ENCODE measurements at regions not wholly inside any gene's neighbourhood (a gene's known extent, or its start where the extent isn't known, plus 50 kb on each side); places are given as distances from the start of the nearest gene placed in this dataset.

DNA sequence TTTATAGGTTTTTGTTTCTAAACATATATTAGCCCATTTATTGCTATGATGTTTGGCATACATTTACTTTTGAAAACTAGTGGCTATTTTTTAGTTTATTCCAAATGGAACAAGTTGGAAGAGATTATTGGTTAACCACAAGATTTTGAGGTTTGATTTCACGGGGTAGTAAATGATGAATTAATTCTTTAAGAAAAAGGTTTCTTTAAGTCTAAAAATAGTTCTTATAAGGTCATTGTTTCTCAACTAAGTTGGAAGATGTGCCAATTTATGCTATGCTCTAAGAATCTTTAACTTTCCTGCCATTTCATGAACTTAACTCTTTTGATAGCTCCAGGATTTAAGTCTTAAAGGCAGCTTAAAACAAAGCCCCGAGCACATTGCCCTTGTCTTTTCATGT is 183.8 kb downstream of the LMO4 start:
- DNase-seq, result no peak

- no peak for DNase-seq
Measured at GRCh38 chr1:87513255-87513654, 184.6 kb downstream of the LMO4 start.

DNA sequence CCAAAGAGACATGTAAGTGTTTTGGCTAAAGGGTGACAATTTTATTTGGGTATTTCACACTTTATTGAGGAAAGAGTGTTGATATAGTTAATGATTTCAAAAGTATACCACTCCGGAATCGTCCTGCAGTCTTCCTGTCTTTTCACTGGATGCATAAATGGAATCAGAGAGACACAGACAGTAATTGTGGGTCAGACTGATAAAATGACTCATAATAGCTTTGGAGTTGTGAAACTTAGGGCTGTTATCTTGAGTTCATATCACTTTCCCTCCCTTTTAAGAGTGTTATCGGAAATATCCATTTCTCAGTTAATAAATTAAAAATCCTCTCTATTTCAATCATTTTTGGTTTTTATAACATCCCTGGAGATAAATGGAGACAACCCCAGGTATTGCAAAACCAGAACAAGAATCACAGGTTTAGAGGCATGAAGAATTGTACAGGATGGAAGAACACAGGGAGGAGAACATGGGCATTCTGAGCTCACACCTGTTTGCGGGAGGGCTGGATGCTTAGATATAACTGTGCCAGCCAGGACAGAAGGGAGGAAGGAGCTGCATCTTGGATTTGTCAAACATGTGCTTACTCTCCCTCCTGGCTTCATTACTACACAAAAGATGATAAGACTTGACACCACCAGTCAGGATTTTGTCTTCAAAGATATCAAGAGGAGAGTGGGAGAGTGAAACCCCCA is 185.4 kb downstream of the LMO4 start:
- DNase-seq, result no peak

DNA sequence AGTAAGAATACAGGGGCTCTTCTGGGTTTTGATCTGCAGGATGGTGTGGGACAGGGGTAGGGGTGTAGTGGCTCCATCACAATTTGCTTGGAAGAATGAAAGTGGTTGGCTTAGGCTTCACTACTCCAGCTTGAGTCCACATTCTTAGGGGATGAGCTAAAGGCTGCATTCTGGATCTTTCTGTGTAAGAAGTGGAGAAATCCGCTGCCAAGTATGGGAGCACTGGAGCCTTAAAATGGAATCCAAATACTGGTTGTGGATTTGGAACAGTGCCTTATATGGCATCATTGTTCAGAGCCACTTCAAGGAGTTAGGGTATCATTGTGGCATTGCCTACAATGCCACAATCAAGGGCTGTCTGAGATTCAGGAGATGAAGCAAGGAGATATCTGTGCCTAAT is 187.1 kb downstream of the LMO4 start:
- DNase-seq, result no peak

- DNase-seq, result no peak
Measured at GRCh38 chr1:87518794-87519193, 190.1 kb downstream of the LMO4 start.

- DNase-seq, result no peak
Measured at GRCh38 chr1:87521452-87521851, 192.8 kb downstream of the LMO4 start.

DNA sequence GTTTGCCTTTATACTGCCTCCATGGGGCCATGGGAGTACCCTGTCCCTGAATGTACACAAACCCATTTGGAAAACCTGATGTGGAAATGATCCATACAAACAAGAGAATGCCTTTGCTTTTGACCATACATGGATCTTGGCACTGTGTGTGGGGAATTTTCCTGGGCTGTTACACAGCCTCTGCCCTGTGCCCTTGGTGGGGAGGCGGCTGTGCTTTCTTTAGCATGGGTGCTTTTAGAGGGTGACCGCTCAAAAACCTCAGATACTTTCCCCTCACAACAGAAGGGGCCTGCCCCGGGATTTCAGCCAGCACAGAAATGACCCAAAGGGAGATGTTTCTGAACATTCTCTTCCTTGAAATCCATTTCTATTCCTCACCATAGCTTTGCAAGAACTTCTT is 194.8 kb downstream of the LMO4 start:
- DNase-seq, result no peak

GRCh38 chr1:87524021-87524754 is 195.5 kb downstream of the LMO4 start:
- no peak for DNase-seq

DNA sequence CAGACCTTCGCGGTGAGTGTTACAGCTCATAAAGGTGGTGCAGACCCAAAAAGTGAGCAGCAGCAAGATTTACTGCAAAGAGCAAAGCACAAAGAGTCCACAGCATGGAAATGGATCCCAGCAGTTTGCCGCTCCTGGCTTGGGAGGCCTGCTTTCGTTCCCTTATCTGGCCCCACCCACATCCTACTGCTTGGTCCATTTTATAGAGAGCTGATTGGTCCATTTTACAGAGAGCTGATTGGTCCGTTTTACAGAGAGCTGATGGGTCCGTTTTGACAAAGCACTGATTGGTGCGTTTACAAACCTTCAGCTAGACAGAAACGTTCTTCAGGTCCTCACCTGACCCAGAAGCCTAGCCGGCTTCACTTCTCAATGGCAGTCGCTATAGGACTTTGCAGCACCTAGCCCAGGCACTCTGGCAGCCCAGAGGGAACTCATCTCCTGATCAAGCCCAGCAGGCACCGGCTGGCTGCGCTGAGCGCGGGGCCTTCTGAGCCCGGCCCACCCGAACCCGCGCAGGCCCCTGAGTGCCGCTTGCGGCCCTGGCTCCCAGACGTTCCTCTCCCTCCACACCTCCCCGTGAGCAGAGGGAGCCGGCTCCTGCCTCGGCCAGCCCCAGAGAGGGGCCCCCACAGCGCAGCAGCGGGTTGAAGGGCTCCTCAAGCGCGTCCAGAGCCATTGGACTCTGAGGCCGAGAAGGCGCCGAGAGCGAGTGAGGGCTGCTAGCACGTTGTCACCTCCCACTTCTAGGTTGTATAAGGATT is 200.3 kb downstream of the LMO4 start:
- no peak for DNase-seq

GRCh38 chr1:87530042-87530807 is 201.5 kb downstream of the LMO4 start:
- no peak for DNase-seq

DNA sequence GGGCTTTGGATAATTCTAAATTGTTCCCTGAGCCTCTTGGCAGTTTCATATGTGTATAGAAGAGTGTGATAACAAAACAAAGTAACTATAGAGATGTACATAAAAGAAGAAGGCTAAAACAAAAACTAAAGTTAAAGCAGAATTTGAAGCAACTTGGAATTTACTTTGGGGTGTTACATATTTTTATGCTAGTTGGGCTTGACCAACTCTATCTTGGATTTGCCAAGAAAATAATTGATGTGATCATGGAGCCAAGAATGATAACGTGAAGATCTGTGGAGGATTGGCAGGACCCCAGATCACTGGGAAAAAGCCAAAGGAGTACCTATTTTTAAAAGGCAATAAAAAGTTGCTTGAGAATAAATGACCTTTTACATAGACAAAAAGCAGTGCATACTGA is 206.9 kb downstream of the LMO4 start:
- no peak for DNase-seq

- no peak for DNase-seq
Measured at GRCh38 chr1:87539147-87539546, 210.5 kb downstream of the LMO4 start.

- no peak for DNase-seq
Measured at GRCh38 chr1:87542697-87543096, 214.0 kb downstream of the LMO4 start.

DNA sequence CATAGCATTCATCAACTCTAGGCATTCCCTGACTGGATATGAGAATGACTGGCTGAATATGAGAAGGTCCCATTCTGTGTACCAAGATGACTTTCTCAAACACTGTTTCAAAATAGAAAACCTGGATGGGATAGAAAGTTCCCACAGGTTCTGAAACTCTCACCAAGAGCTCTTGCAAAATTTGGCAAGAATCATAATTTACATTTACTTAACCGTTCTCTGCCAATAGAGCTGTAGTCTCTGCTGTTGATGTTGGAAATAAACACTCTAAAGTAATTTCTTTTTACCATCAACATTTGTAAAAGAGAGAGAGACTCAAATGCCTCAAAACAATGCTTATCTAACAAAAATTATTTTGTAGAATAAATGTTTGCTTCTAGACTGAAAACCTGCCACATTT is 221.1 kb downstream of the LMO4 start:
- DNase-seq, result no peak

DNA sequence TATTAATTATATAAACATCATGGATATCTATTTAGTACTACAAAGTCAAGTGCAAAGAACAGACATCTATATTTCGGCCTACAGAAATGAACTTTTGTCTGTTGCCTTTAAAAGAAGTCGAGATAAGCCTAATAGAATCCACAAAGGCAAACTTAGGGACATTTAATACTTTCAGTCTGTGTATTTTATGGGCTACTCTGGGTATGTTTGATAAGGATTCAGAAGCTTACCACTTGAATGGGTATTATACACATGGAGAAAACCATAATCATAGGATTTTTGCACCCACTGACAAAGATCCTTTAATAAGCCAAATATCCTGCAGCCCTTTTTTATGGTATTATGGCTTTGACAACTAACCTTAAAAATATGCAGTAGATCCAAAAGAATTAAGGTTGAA is 224.8 kb downstream of the LMO4 start:
- DNase-seq, result no peak

DNA sequence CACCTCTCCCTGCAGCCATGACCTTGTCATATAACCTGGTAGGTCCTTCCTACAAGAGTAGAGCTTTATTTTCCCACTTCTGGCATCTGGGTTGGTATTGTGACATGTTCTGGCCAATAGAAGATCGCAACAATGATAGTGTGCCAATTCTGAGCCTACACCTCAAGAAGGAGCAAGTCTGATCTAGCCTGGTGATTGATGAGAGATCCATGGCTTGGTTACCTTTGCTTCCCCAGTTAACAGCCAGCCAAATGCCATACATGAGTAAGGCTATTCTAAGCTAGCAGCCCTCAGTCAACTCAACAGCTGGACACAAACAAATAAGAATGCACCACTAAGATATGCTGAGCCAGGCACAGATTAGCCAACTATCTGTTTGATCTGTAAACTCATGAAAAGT is 226.7 kb downstream of the LMO4 start:
- no peak for DNase-seq

GRCh38 chr1:87556326-87556725 is 227.6 kb downstream of the LMO4 start:
- DNase-seq, result no peak

DNA sequence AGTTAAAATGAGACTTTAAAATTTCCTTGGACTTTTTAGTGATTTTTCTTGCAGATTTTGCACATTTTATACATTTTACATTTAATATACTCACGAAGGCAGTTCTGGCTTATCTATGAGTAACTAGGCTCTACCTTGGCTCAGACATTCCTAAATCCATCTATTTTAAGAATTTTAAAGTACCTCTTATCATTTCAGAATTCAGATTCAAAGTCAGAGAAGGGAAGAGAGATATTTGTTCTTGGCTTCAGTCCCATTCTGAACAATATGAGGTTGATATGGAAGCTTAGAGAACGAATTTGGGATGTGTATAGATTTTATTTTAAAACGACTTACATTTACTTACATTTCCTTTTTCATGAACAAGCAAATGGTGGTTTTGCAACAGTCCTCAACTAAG is 230.2 kb downstream of the LMO4 start:
- no peak for DNase-seq

- DNase-seq, result no peak
Measured at GRCh38 chr1:87560137-87560536, 231.5 kb downstream of the LMO4 start.

- no peak for DNase-seq
Measured at GRCh38 chr1:87560601-87561360, 232.1 kb downstream of the LMO4 start.

DNA sequence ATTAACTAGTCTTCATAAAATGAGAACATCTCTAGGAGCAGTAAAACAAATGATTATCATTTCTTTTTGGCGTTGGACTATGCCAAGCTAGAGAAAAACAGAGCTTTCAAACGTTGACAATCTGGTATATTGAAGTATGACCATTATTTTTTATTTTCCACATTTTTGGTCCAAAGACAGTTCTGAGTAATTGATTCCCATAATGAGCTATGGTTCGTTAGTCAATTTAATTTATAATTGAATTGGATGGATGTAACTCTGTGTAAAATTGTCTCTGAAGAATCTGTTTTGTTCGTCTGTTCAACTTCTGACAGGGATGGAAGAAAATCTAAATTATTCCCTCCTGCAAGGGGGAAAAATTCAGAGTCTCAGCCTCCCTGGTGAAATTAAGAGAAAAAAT is 234.5 kb downstream of the LMO4 start:
- DNase-seq, result no peak

DNA sequence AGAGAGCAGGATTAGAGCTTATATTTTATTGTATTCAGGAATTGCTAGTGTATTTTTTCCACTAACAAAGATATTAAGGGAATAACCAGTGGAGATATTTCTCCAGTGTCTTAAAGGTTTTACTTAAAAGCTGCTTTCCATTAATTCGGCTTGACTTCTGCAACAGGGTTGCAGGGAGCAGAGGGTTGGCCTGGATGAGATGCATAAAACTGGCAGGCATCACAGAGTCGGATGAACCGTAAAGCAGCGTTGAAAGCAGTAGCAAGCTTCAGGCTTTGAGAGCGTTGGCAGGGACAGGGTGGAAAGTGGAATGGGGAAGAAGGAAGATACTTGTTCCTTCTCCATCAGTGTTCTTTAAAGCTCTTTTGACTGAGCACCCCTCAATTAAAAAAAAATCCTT is 237.2 kb downstream of the LMO4 start:
- DNase-seq, result no peak

DNA sequence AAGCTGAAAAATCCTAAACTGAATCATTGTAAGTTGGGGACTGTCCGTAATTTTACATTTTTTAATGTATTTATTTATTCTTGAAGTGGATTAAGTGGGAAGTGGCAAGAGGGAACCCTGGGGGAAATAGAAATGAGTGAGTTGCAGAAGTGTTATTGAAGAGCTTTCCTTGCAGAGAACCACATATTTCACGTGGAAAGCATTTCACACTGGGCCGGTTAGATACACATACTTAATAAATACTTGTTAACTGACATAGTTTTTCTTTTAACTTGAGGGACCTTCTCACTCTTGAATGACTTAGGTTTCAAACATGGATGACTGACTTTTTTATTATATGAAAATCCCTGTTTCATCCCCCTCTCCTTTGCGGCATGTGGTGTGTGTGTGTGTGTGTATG is 239.3 kb downstream of the LMO4 start:
- no peak for DNase-seq

Data from activated CD4-positive, CD25-positive, alpha-beta regulatory T cell (primary cell).